SK-N-SH treated with all-trans-retinoic acid at 6 μM for 48 hours (cell line): ENCODE measurements at regions not wholly inside any gene's neighbourhood (a gene's known extent, or its start where the extent isn't known, plus 50 kb on each side); places are given as distances from the start of the nearest gene placed in this dataset.

Experiments used
- CREB5 ChIP-seq: fragments of 250-450 bp; sonication (Bioruptor Pico); IDR thresholded peaks from 2 replicates; pipeline ENCODE4 v1.5.1; 2020; ENCODE audit warnings: low read depth, mild to moderate bottlenecking, moderate library complexity
- GLIS3 ChIP-seq: fragments of 250-450 bp; sonication (Bioruptor Pico); IDR thresholded peaks from 2 replicates; pipeline ENCODE4 v1.5.0; 2020; ENCODE audit warnings: mild to moderate bottlenecking, moderate library complexity
- OSR1 ChIP-seq: fragments of 250-450 bp; sonication (Bioruptor Pico); IDR thresholded peaks from 2 replicates; pipeline ENCODE4 v1.8.0; 2022; ENCODE audit warnings: moderate library complexity, mild to moderate bottlenecking, inconsistent platforms
- PATZ1 ChIP-seq: fragments of 250-450 bp; sonication (Bioruptor Pico); IDR thresholded peaks from 2 replicates; pipeline ENCODE4 v1.8.0; 2020; ENCODE audit warnings: mild to moderate bottlenecking, moderate library complexity, borderline replicate concordance
- ZNF565 ChIP-seq: fragments of 450-650 bp; formaldehyde crosslinking; conservative IDR thresholded peaks from 2 replicates; pipeline ENCODE4 v1.5.0; 2020; ENCODE audit warnings: low read depth, mild to moderate bottlenecking, moderate library complexity
- TF ChIP-seq, protein P1 (sequence below): fragments of 250-450 bp; sonication (Bioruptor Pico); IDR thresholded peaks from 2 replicates; pipeline ENCODE4 v1.5.0; 2020; ENCODE audit warnings: mild to moderate bottlenecking, moderate library complexity

- TF ChIP-seq PATZ1 (CRISPR knock-in tag) (no peak), CREB5 (CRISPR knock-in tag) (no peak), OSR1 (CRISPR knock-in tag) (no peak), ZNF565 (CRISPR knock-in tag) (no peak), GLIS3 (CRISPR knock-in tag) (no peak)
- TF ChIP-seq, protein P1, sequence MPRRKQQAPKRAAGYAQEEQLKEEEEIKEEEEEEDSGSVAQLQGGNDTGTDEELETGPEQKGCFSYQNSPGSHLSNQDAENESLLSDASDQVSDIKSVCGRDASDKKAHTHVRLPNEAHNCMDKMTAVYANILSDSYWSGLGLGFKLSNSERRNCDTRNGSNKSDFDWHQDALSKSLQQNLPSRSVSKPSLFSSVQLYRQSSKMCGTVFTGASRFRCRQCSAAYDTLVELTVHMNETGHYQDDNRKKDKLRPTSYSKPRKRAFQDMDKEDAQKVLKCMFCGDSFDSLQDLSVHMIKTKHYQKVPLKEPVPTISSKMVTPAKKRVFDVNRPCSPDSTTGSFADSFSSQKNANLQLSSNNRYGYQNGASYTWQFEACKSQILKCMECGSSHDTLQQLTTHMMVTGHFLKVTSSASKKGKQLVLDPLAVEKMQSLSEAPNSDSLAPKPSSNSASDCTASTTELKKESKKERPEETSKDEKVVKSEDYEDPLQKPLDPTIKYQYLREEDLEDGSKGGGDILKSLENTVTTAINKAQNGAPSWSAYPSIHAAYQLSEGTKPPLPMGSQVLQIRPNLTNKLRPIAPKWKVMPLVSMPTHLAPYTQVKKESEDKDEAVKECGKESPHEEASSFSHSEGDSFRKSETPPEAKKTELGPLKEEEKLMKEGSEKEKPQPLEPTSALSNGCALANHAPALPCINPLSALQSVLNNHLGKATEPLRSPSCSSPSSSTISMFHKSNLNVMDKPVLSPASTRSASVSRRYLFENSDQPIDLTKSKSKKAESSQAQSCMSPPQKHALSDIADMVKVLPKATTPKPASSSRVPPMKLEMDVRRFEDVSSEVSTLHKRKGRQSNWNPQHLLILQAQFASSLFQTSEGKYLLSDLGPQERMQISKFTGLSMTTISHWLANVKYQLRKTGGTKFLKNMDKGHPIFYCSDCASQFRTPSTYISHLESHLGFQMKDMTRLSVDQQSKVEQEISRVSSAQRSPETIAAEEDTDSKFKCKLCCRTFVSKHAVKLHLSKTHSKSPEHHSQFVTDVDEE (CRISPR knock-in tag) = no peak
These were observed 114.3 kb downstream of the FAM43A start for GRCh38 chr3:194800002-194800401.
